AG09319 (cell line): ENCODE measurements at regions not wholly inside any gene's neighbourhood (a gene's known extent, or its start where the extent isn't known, plus 50 kb on each side); places are given as distances from the start of the nearest gene placed in this dataset.

Experiments used
- DNase-seq: peaks from one replicate; pipeline ENCODE4 v3.0.0-alpha.2; 2010; ENCODE audit warnings: low read depth; ENCODE audit errors: extremely low read depth
- CTCF ChIP-seq: IDR thresholded peaks from 2 replicates; pipeline ENCODE4 v1.5.1; 2011; ENCODE audit warnings: low read depth, mild to moderate bottlenecking, inconsistent platforms, low read length, moderate library complexity

- DNase-seq = no peak
- TF ChIP-seq CTCF = no peak
These were observed 217.2 kb upstream of the SLC10A2 start for GRCh38 chr13:103283451-103283820.

- TF ChIP-seq CTCF = no peak
- DNase-seq = no peak
These were observed 216.6 kb upstream of the SLC10A2 start for GRCh38 chr13:103282571-103283450.

GRCh38 chr13:103277959-103278694 lies 211.9 kb upstream of the SLC10A2 start:
- no peak for TF ChIP-seq CTCF
- no peak for DNase-seq

- DNase-seq = no peak
- no peak for TF ChIP-seq CTCF
These were observed 210.7 kb upstream of the SLC10A2 start for GRCh38 chr13:103276775-103277498.

GRCh38 chr13:103275722-103276121 lies 209.5 kb upstream of the SLC10A2 start:
- DNase-seq = no peak
- TF ChIP-seq CTCF = no peak

GRCh38 chr13:103275081-103275480 lies 208.9 kb upstream of the SLC10A2 start:
- no peak for TF ChIP-seq CTCF
- DNase-seq = no peak

GRCh38 chr13:103273825-103274224 lies 207.6 kb upstream of the SLC10A2 start:
- DNase-seq = no peak
- TF ChIP-seq CTCF = no peak
